ENCODE measurements at regions not wholly inside any gene's neighbourhood (a gene's known extent, or its start where the extent isn't known, plus 50 kb on each side); places are given as distances from the start of the nearest gene placed in this dataset.
"Not testable (repeated sequence)": the region's sequence is repeated elsewhere in the genome, so short reads cannot be mapped to it uniquely, and the experiment has no call there.

- no peak for DNase-seq
Measured at GRCh38 chr14:84432676-84433075, 1097.3 kb upstream of the FLRT2 start.

GRCh38 chr14:84433961-84434360 lies 1096.0 kb upstream of the FLRT2 start:
- DNase-seq, result no peak

- DNase-seq, result no peak
Measured at GRCh38 chr14:84435820-84436324, 1094.1 kb upstream of the FLRT2 start.

GRCh38 chr14:84436528-84436927 lies 1093.4 kb upstream of the FLRT2 start:
- DNase-seq, result no peak

GRCh38 chr14:84442521-84442920 lies 1087.4 kb upstream of the FLRT2 start:
- DNase-seq, result no peak

GRCh38 chr14:84445486-84445885 lies 1084.5 kb upstream of the FLRT2 start:
- DNase-seq, result no peak

GRCh38 chr14:84446250-84446649 lies 1083.7 kb upstream of the FLRT2 start:
- DNase-seq, result no peak

- DNase-seq, result no peak
Measured at GRCh38 chr14:84453307-84453950, 1076.5 kb upstream of the FLRT2 start.

- no peak for DNase-seq
Measured at GRCh38 chr14:84454114-84454513, 1075.8 kb upstream of the FLRT2 start.

- no peak for DNase-seq
Measured at GRCh38 chr14:84456946-84457345, 1073.0 kb upstream of the FLRT2 start.

- no peak for DNase-seq
Measured at GRCh38 chr14:84458881-84459280, 1071.1 kb upstream of the FLRT2 start.

- DNase-seq, result no peak
Measured at GRCh38 chr14:84465880-84466279, 1064.1 kb upstream of the FLRT2 start.

- DNase-seq, result no peak
Measured at GRCh38 chr14:84468153-84468552, 1061.8 kb upstream of the FLRT2 start.

- no peak for DNase-seq
Measured at GRCh38 chr14:84477996-84478395, 1051.9 kb upstream of the FLRT2 start.

GRCh38 chr14:84482256-84483071 lies 1047.5 kb upstream of the FLRT2 start:
- no peak for DNase-seq

GRCh38 chr14:84483072-84483420 lies 1046.9 kb upstream of the FLRT2 start:
- DNase-seq, result no peak

- DNase-seq, result not testable (repeated sequence)
Measured at GRCh38 chr14:84484243-84484642, 1045.7 kb upstream of the FLRT2 start.

- no peak for DNase-seq
Measured at GRCh38 chr14:84485036-84485435, 1044.9 kb upstream of the FLRT2 start.

GRCh38 chr14:84490081-84490480 lies 1039.9 kb upstream of the FLRT2 start:
- no peak for DNase-seq

GRCh38 chr14:84492685-84493084 lies 1037.3 kb upstream of the FLRT2 start:
- DNase-seq, result no peak

GRCh38 chr14:84493779-84494178 lies 1036.2 kb upstream of the FLRT2 start:
- DNase-seq, result no peak

GRCh38 chr14:84496677-84497076 lies 1033.3 kb upstream of the FLRT2 start:
- no peak for DNase-seq

- not testable (repeated sequence) for DNase-seq
Measured at GRCh38 chr14:84512823-84513222, 1017.1 kb upstream of the FLRT2 start.

GRCh38 chr14:84519836-84520235 lies 1010.1 kb upstream of the FLRT2 start:
- no peak for DNase-seq

Measured in activated CD4-positive, alpha-beta T cell treated with anti-CD3 and anti-CD28 coated beads for 4 hours (primary cell).